ENCODE measurements at regions not wholly inside any gene's neighbourhood (a gene's known extent, or its start where the extent isn't known, plus 50 kb on each side); places are given as distances from the start of the nearest gene placed in this dataset.

DNA sequence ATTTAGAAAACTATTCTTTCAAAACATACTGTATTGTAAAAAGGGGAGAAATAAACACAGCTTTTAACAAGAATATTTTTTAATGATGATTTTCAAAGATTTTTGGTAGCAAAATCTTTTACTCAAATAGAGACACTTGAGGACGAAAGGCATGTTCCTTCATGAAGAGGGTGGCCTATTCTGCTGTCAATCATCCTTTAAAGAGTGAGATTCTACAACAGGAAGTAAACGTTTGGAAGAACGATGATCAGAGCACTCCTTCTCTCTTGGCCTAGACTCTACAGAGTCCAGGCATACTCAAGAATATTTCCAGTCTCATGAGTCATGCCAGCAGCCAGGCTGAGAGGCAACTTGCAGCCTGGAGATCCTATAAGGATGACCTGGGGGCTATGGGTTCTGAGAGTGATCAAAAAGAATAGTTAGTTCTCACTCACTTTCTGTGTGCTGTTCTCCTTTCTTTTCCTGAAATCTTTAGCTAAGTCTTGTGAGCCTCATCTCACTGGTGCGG is 62.4 kb upstream of the TCF4 start:
- DNase-seq: no peak
- intact Hi-C loops (cut with DNase I, micrococcal nuclease): no loop called here
- ATAC-seq: no peak

DNA sequence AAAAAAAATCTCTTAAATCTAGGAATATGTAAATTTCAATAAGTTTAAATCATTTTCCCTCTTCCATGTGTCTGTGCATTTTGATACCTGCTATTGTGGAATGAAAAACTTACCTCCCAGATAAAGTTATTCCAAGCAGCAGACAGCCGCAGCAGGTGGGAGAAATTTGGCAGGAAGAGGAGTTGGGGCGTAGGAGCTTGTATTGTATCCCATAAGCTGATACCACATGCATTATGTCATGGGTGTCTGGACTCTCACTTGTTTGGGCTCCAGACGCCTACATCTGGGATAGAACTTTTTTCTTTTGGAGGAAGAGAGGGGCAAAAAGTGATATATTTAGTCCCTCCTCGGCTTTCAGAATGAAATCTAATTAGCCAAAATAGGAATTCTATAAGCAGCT is 59.3 kb upstream of the TCF4 start:
- DNase-seq: no peak
- intact Hi-C loops (cut with DNase I, micrococcal nuclease): no loop called here
- no peak for ATAC-seq

DNA sequence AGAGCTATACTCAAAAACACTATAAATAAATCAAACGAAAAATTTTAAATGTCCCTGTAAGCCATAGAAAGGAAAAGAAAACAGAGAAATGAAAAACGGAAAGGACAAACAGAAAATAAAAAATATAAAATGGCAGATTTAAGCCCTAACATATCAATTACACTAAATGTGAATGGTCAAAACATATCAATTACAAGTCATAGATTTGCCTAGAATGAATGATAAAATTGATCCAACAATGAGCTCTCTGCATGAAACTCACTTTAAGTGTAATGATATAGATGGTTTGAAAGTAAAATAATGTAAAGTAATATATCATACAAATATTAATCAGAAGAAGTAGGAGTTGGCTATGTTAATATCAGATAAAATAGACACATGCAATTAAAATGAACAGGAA is 54.2 kb upstream of the TCF4 start:
- intact Hi-C loops (cut with DNase I, micrococcal nuclease): no loop called here

GRCh38 chr18:55641486-55641885 is 53.5 kb upstream of the TCF4 start:
- DNase-seq (no peak), ATAC-seq (no peak)
- intact Hi-C loops (cut with DNase I, micrococcal nuclease): no loop called here

More for the DNA sequence above, 54.2 kb upstream of the TCF4 start:
- DNase-seq (no peak), ATAC-seq (no peak)
